ENCODE measurements at regions not wholly inside any gene's neighbourhood (a gene's known extent, or its start where the extent isn't known, plus 50 kb on each side); places are given as distances from the start of the nearest gene placed in this dataset.
"Not testable (repeated sequence)": the region's sequence is repeated elsewhere in the genome, so short reads cannot be mapped to it uniquely, and the experiment has no call there.

DNA sequence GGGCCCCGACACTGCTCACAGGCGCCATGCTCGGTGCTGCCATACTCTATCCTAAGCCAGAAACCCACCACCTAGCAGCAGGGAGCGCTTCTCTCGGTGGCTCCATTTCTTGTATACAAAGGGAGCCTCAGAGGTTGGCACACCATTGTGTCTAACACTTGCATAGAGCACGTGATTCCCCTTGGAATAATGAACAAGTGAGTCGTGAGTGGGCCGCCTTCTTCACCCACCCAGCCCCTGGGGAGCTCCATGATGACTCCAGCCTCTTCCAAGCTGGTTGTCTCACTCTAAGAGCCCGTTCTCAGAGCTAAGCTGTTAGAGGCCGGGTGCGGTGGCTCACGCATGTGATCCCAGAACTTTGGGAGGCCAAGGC is 82.3 kb upstream of the ZNF469 start:
- DNase-seq (ENCODE audit: low spot score) = no peak

DNA sequence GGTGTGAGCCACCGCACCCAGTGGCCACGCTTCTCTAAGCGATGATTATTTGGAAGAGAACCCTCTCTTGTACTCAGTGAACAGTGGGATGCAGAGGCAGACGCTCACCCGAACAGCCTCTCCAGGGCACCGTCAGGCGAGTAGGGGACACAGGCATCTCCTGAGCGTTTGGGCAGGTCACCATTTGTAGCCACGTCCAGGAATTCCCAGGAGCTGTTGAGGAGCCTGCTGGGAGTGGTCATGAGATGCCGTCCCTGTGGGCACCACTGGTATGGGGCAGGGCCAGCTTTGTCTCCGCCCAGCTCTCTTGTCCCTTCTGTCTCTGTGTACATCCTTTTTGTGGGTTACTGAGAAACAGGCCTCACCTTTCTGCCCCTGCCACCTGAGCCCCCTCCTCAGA is 81.3 kb upstream of the ZNF469 start:
- no peak for DNase-seq (ENCODE audit: low spot score)

DNA sequence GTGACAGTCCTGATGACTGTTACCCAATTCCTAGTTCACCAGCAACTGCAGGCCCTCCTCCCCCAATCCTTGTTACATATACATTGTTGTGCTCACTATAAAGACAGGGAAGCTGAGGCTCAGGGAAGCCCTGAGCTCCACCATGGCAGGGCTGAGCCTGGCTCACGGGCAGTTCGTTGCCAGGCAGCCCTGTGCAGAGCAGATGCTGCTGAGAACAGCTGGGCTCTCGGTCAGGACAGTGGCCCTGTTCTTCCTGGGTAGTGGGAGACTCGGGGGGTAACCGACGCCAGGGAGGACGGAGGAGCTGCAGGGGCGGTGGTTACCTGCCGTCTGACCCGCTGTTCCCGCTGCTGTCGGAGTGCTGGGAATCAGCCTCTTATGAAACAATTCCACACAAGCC is 80.9 kb upstream of the ZNF469 start:
- DNase-seq (ENCODE audit: low spot score) = no peak

DNA sequence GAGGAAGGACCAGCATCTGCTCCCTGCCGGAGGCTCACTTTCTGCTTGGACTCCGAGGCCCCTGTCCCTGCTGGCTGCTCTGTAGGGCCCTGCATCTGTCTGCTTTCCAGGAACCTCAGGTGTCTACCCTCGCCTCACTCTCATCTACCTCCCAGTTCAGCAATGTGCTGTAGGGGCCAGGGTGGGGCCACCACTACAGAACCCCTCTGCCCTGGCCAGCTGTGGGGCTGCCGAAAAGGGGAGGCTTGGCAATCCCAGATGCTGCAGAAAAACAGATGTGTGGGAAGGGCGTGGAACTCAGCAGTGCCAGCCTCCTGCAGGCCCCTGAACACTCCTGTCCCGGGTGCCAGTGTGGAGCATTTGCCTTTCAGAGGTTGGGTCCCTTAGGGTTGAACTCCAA is 80.1 kb upstream of the ZNF469 start:
- no peak for DNase-seq (ENCODE audit: low spot score)

DNA sequence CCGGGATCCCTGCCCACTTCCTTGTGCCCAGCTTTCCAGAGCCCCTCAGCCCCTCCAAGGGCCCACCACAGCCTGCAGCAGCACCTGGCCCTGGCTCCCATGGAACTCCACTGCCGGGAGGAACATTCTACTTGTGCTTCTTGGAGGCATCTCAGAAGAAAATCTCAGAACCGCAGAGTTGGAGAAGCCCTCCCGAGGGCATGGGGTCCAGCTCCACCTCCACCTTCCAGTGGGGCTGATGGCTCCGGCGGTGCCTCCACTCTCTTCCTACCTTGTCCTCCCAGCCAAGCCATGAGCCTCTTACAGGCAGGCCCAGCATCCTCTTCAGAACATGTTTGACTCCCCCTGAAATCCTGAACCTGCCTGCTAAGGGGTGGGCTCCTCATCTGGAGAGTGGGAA is 79.4 kb upstream of the ZNF469 start:
- DNase-seq (ENCODE audit: low spot score) = no peak

DNA sequence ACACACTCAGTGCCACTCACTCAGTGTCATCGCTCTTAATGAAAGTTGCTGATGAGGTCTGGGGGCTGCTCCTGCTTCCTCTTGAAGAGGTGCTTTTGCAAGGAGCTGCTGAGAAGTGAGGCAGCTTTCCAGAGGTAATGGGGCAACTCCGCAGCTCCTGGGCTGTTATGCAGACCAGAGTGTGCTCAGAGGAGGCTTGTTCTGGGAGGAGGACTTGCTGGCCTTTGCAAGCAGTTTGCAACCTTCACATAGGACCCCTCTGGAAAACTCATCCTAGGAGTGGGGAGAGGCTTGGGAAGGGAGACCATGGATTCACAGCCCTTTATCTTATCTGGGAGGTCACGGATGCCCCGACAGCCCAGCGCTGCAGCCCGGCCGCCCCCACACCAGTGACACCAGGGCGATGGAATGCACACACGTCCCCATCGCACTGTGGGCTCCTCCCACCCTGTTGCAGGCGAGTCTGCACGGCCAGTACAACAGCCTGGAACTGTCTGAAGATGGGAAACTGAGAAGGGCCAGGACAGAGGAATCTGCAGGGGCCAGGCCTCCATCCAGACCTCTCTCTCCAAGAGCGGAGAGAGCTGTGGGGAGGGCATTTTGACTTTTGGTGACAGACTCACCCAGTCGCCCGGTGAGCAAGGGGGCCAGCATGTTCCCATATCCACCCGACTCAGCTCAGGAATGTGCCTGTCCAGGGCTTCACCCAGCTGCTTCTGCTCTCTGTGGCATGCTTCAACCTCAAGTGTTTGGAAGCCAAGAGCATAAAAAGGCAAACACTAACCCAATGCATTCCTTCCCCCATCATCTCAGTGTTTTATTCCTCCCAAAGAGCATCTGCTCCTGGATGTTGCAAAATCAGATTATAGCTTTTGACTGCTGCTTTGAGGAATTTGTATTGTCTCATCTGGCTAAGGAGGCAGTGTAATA is 78.6 kb upstream of the ZNF469 start:
- no peak for DNase-seq (ENCODE audit: low spot score)

DNA sequence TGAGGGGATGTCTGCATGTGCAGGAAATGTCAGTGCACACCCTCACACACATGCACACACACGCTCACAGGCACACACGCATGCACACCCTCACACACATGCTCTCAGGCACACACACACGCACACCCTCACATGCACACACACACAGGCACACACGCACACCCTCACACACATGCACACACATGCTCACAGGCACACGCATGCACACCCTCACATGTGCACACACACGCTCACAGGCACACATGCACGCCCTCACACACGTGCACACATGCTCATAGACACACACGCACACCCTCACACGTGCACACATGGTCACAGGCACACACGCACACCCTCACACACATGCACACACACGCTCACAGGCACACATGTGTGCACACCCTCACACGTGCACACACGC is 77.6 kb upstream of the ZNF469 start:
- no peak for DNase-seq (ENCODE audit: low spot score)

DNA sequence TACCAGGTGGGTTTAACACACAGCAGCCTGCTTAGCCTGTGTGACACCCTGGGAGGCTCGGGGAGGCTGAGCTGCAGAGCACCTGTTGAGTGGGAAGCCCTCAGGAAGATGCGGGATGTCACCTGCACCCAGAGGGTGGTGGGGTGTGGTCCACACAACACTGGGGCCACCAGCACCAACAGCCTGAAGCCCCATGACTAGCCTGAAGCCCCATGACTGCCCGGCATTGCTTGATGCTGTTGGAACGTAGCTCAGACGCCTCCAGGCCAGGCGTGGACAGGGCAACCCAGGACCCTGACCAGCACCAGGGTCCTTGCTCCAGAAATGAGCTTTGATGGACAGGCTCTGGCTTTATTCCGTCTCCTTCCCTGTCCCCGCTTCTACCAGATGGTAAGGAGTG is 76.3 kb upstream of the ZNF469 start:
- DNase-seq (ENCODE audit: low spot score) = no peak

DNA sequence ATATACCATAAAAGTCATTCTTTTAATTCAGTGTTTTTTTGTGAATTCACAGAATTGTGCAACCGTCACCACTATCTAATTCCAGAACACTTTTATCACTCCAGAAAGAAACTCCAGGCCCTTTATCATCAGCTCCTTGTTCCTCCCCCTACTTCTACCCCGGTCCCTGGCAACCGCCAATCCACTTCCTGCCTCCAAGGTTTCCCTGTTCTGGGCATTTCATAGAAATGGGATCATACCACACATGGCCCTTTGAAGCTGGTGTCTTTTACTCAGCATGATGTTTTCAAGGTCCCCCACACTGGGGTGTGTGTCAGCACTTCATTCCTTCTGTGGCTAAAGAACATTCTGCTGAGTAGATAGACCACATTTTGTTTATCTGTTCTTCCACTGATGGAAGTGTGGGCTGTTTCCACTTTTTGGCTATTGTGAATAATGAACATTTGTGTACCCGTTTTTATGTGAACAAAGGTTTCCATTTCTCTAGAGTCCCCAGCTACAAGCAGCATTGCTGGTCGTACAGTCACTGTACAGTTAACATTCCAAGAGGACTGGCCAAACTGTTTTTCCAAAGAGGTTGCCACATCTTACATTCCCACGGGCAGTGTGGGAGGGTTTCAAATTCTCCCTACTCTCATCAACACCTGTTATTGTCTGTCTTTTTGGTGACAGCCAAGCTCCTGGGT is 75.8 kb upstream of the ZNF469 start:
- DNase-seq (ENCODE audit: low spot score) = no peak

DNA sequence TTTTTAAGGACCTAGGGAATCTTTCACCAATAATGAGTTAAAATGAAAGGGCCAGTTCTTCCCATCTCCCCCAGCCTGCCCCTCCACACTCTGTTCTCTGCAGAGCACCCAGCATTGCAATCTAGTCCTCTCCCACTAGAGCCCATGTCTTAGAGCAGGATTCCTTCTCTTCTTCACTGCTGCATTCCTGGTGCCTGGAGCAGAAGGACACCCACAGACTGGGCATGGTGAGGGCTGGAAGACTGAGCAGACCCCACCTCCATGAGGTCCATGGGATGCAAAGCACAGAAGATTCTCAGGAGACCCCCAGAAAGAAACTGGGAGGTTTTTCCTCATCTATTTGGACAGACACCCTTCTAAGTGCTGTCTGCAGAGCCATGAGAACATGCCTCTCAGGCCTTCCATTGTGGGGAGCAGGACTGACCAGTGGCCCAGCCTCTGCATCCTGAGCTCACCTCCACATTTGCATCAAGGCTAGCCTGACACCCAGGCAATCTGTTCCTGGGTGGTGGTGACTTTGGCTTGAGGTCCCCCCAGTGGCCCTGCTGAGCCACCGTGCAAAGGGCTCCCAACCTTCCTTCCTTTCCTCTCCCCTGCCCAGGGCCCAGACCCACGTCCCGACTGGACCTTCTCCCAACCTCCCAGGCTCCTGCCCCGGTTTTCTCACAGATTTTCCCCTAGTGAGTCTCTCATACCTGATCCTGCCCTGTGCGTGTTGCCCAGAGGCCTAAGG is 74.2 kb upstream of the ZNF469 start:
- no peak for DNase-seq (ENCODE audit: low spot score)

DNA sequence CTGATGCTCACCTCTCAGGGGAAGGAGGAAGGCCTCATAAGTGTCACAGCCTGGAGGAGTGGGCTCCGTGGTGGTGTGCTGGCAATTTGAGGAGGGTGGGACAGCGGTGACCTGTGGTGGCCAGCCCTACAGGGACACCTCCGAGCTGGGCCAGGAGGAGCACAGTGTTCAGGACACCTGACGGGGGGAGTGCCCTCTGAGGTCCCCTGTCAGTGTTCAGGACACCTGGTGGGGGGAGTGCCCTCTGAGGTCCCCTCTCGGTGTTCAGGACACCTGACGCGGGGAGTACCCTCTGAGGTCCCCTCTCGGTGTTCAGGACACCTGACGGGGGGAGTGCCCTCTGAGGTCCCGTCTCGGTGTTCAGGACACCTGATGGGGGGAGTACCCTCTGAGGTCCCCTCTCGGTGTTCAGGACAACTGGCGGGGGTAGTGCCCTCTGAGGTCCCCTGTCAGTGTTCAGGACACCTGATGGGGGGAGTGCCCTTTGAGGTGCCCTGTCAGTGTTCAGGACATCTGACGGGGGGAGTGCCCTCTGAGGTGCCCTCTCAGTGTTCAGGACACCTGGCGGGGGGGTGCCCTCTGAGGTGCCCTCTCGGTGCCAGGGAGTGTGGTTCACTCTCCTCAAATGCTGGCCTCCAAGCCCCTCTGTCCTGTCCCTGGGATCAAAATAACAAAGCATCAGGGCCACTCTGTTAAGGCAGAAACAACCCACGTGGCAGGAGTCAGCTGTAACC is 73.4 kb upstream of the ZNF469 start:
- no peak for DNase-seq (ENCODE audit: low spot score)

DNA sequence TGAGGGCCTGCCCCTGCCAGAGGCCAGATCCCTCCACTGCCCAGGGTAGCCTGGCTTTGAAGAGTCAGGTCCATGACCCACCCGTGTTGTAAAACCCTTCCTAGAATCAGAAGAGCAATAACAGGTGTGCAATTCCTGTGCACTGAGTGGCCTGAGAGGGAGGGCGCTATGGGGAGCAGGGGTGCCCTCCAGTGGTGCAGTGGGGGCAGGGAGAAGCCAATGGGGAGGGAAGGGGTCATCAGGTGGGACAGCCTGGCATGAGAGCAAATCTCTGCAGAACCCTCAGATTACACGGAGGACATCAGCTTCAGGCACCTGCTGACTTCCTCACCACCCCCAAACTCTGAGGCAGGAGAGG is 72.9 kb upstream of the ZNF469 start:
- DNase-seq (ENCODE audit: low spot score) = peak; percentile 58

DNA sequence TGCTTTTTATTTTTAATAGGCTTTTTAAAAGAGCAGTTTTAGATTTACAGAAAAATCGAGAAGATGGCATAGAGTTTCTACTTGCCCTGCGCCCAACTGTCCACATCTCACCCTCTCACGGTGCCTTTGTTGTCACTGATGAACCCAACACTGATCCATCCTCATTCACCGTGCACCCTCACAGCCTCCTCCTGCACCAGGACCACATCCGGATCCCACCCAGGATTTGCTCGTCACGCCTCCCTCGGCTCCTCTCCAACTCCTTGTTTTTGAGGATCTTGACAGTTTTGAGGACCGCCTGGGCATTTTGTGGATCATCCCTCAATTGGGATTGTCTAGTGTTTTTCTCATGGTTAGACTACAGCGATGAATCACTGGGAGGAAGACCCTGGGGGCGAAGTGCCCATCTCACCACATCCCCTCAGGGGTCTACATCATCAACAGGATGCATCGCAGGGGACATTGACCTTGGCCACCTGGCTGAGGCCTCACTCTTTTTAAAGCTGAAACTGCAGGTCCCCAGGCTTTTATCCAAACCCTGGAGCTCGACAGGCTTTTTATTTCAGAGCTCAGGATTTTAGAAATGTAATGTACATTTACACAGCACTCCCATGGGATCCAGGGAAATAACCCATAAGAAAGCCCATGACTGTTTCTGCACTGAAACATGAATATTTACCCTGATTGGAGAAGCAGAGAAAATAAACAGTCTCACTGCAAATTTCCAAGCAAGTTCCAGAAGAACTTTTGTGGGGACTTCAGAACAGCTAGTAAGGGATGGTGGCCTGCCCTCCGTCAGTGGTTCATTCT is 71.8 kb upstream of the ZNF469 start:
- DNase-seq (ENCODE audit: low spot score) = no peak

DNA sequence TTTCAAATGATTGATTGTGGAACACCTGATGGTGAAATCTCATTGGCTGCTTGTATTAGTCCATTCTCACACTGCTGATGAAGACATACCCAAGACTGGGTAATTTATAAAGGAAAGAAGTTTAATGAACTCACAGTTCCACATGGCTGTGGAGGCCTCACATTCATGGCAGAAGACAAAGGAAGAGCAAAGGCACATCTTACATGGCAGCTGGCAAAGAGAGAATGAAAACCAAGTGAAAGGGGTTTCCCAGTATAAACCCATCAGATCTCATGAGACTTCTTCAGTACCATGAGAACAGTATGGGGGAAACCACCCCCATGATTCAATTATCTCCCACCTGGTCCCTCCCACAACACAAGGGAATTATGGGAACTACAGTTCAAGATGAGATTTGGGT is 70.9 kb upstream of the ZNF469 start:
- DNase-seq (ENCODE audit: low spot score) = not testable (repeated sequence)

DNA sequence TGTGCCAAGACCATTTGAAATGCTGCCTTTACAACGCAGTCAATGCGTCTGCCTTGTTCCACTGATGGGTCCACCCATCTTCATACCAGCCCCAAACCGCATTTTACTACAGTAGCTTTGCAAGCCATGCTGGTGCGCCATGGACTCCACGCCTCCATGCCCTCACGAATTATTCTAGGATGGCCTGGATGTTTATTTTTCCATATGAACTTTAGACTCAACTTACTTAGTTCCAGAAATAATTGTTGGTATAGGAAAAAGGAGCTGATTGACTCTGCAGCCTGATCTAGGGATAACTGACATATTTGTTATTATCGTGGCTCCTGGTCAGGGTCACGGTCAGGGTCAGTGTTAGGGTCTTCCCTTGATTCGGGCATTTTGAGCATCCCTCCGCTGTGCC is 70.0 kb upstream of the ZNF469 start:
- DNase-seq (ENCODE audit: low spot score) = no peak

DNA sequence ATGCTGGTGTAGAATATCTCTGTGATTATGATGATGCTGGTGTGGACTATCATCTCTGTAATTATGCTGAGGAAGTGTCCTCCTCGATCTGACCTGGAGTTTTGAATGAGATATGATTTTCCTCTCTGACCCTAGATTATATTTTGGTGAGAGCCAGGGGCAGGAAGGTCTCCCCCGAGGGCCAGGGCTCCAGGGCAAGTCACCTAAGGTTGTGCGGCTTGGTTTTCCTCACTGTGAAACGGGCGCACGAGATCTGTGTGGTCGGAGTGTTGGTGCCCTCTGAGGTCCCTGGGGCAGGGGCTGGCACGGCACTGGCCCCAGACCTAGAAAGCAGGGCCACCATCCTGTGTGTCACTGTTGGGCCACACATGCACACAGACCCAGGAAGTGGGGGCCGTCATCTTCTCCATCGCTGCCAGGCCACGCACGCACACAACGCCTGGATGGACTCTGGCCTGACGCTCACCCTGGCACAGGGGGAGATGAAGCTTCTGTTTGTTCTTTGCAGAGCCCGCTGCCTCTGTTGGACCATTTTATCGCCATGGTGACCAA is 67.7 kb upstream of the ZNF469 start:
- DNase-seq (ENCODE audit: low spot score) = no peak

DNA sequence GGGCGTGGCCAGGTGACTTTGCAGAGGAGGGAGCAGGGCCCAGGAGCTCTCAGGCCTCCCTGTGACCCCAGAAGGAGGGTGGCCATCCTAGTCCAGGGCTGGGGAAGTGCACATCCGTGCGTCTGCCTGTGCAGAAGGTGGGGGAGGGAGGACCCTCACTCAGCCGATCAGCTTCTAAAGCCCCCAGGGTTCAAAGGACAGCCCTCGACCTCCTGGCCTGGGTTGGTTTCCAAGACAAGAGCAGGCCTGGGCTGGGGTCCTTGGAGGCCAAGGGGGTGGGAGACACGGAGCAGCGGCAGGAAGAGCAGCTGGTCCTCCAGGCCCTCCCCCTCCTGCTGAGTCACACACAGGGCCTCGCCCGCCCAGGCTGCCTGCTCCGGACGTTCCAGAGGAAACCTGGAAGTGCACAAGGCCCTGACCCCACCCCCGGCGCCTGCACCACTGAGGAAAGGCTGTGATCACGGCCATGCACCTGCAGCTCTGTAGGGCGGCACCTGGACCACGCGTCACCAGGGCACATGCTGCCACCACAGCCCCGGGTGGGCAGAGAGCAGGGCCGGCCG is 67.1 kb upstream of the ZNF469 start:
- DNase-seq (ENCODE audit: low spot score) = peak; percentile 31

DNA sequence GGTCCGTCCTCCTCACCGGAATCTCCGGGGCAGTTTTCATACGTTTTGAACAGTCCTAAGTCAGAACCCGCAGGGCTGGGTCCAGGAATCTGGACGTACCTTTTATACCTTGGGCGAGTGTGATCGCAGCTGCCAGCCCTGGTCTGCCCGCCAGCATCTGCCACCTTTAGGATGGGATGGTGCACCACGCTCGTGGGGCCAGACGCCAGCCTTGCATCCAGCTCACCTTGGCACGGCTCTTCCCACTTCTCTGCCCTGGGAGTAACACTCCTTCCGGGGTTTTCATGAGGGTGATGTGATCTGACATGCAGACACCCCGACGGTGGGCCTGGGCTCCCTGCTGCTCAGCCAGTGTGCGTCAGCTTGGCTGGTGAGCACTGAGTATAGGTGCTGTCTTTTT is 66.6 kb upstream of the ZNF469 start:
- no peak for DNase-seq (ENCODE audit: low spot score)

DNA sequence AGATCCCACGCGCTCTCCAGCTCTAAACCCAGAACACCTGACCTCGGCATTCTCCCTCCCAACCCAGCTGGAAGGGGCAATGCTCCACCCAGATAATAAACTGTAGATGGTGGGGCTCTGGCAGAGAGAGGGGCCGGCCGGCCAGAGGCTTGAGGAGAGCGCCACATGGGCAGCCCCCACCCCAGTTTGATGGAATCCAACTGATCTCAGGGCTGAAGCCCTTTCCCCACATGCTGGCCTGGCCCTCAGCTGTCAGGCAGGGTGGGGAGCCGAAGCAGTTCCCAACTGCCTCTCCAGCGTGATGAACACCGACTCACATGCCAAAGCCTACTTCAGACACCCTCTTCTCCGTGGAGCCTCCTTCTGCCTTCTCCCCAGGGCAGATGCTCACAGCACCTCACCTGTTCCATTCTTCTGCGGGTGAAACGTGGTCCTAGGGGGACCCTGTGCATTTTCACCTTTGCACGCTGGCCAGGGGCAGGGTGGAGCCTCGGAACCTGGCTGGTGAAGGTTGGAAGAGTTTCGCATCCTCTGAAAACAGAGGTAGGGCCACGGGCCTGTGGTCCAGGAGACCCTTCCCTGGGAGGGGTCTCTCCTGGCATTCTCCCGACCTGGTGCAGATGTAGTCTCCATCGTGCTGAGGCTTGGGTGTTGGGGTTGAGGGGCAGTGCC is 65.7 kb upstream of the ZNF469 start:
- DNase-seq (ENCODE audit: low spot score) = no peak

DNA sequence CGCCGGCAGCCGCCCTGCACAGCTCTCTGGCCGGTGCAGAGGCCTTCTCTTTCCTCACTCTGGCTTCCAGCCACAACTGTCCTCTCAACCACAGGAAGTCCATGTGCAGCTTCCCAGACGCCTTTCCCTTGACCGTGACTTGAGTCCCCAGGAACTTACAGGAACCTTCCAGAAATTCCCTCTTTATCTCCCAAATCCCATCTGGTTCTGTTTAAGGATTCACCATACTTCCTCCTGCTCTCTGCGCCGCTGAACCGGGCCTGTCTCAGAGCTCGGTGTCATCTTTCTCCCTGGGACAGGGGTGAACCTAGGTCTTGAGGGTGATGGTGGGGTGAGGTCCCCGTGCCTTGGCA is 65.2 kb upstream of the ZNF469 start:
- DNase-seq (ENCODE audit: low spot score) = no peak

Data from HT-29 (cell line).